ENCODE measurements at regions not wholly inside any gene's neighbourhood (a gene's known extent, or its start where the extent isn't known, plus 50 kb on each side); places are given as distances from the start of the nearest gene placed in this dataset.

DNA sequence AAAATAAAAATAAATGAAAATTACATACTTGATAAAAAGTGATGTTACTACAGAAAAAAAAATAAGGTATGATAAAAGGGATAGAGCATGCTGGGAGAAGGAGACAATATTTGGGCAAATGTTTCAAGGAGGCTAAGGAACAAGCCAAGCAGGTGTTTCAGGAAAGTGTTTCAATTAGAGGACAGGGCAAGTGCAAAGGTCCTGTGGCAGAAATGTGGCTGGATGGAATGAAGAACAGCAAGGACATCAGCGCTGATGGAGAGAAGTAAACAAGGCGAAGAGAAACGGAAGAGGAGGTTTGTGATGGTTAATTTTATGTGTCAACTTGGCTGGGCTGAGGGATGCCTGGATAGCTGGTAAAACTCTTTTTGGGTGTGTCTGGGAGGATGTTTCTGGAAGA, 331.2 kb upstream of the C16orf82 start:
- no TSS peak for BruUV-seq (replicated peaks)
- H3K36me3 Mint-ChIP-seq (ENCODE audit: insufficient read depth, unreplicated experiment): no peaks in the 10 kb centered on the region

DNA sequence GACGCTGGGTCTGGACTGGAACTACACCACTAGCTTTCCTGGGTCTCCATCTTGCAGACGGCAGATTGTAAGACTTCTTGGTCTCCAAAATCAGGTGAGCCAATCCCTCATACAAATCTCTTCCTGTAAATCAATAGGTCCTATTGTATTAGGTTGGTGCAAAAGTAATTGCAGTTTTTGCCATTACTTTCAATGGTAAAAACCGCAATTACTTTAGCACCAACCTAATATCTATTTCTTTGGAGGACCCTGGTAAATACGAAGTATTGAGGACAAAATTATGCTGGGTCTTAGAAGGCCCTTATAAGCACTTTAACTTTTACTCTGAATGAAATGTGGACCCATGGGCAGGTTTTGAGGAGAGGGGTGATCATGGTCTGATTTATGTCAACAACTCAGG, 330.6 kb upstream of the C16orf82 start:
- no peaks in the 10 kb centered on the region for H3K4me1 Mint-ChIP-seq (ENCODE audit: low read depth, unreplicated experiment)
- CTCF ChIA-PET: no interaction called here
- H3K36me3 Mint-ChIP-seq (ENCODE audit: insufficient read depth, unreplicated experiment): no peaks in the 10 kb centered on the region
- H3K27ac Mint-ChIP-seq (ENCODE audit: unreplicated experiment): no peak overlapping the region
- H3K27me3 Mint-ChIP-seq (ENCODE audit: unreplicated experiment): no peaks in the 10 kb centered on the region
- BruUV-seq (replicated peaks): no TSS peak
- no peak overlapping the region for H3K4me3 Mint-ChIP-seq (ENCODE audit: low read depth, unreplicated experiment)
- DNase-seq: no peak
- TF ChIP-seq, protein P1, sequence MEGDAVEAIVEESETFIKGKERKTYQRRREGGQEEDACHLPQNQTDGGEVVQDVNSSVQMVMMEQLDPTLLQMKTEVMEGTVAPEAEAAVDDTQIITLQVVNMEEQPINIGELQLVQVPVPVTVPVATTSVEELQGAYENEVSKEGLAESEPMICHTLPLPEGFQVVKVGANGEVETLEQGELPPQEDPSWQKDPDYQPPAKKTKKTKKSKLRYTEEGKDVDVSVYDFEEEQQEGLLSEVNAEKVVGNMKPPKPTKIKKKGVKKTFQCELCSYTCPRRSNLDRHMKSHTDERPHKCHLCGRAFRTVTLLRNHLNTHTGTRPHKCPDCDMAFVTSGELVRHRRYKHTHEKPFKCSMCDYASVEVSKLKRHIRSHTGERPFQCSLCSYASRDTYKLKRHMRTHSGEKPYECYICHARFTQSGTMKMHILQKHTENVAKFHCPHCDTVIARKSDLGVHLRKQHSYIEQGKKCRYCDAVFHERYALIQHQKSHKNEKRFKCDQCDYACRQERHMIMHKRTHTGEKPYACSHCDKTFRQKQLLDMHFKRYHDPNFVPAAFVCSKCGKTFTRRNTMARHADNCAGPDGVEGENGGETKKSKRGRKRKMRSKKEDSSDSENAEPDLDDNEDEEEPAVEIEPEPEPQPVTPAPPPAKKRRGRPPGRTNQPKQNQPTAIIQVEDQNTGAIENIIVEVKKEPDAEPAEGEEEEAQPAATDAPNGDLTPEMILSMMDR (IDR thresholded peaks at IDR 0.05; ENCODE audit: unreplicated experiment): no peak
- H3K9me3 Mint-ChIP-seq (ENCODE audit: low read depth, unreplicated experiment): peaks cover 16% of the 10 kb centered on the region
- intact Hi-C loops (cut with micrococcal nuclease; ENCODE audit: unreplicated experiment): no loop called here

More for the DNA sequence above, 331.2 kb upstream of the C16orf82 start:
- intact Hi-C loops (cut with micrococcal nuclease; ENCODE audit: unreplicated experiment): no loop called here
- no peak overlapping the region for H3K4me3 Mint-ChIP-seq (ENCODE audit: low read depth, unreplicated experiment)
- no peak overlapping the region for H3K27ac Mint-ChIP-seq (ENCODE audit: unreplicated experiment)
- no peaks in the 10 kb centered on the region for H3K4me1 Mint-ChIP-seq (ENCODE audit: low read depth, unreplicated experiment)
- CTCF ChIA-PET: no interaction called here
- no peak for DNase-seq
- peaks cover 16% of the 10 kb centered on the region for H3K9me3 Mint-ChIP-seq (ENCODE audit: low read depth, unreplicated experiment)
- TF ChIP-seq, protein P1 (IDR thresholded peaks at IDR 0.05; ENCODE audit: unreplicated experiment): no peak
- no peaks in the 10 kb centered on the region for H3K27me3 Mint-ChIP-seq (ENCODE audit: unreplicated experiment)

DNA sequence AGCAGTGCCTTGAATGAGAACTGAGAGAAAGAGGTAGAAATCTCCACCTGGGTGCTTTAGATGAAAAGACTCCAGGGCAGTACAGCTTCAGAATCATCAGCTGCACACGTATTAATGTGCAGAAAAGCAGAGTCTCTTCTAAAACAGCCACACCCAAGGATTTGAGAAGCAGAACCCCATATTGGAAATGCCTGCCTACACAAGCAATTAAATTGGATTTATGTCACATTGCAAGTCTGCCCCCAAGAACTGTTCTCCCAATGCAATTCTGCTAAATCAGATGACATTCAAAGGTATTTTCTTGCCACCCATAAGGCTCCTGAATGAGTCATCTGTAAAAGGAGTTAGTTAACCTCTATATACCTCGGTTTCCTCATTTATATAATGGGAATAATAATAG, 326.0 kb upstream of the C16orf82 start:
- Mint-ChIP-seq H3K27ac (ENCODE audit: unreplicated experiment) (no peak overlapping the region), H3K9me3 (ENCODE audit: low read depth, unreplicated experiment) (peaks cover 17% of the 10 kb centered on the region), H3K4me1 (ENCODE audit: low read depth, unreplicated experiment) (no peaks in the 10 kb centered on the region), H3K4me3 (ENCODE audit: low read depth, unreplicated experiment) (no peak overlapping the region), H3K27me3 (ENCODE audit: unreplicated experiment) (no peaks in the 10 kb centered on the region), H3K36me3 (ENCODE audit: insufficient read depth, unreplicated experiment) (no peaks in the 10 kb centered on the region)
- intact Hi-C loops (cut with micrococcal nuclease; ENCODE audit: unreplicated experiment): no loop called here
- CTCF ChIA-PET: no interaction called here
- BruUV-seq (replicated peaks): no TSS peak
- no peak for DNase-seq
- TF ChIP-seq, protein P1 (IDR thresholded peaks at IDR 0.05; ENCODE audit: unreplicated experiment): no peak

DNA sequence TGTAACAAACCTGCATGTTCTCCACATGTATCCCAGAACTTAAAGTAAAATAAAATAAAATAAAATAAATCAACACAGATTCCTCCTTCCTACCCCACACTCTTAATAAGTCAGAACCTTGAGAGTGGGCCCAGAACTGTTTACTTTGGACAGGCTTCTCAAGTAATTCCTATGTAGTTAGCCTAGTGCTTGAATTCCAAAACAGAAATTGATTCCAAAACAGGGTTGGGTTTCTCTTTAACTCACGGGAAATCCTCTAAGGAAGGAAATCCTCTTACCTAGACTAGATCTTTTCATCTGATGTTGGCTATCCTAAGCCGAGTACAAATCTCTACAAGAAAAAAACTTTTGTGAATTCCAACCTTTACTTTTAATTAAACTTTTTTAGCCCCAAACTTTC, 324.7 kb upstream of the C16orf82 start:
- H3K27me3 Mint-ChIP-seq (ENCODE audit: unreplicated experiment): no peaks in the 10 kb centered on the region
- no TSS peak for BruUV-seq (replicated peaks)

More for the DNA sequence above, 324.7 kb upstream of the C16orf82 start:
- intact Hi-C loops (cut with micrococcal nuclease; ENCODE audit: unreplicated experiment): no loop called here
- Mint-ChIP-seq H3K4me3 (ENCODE audit: low read depth, unreplicated experiment) (no peak overlapping the region), H3K36me3 (ENCODE audit: insufficient read depth, unreplicated experiment) (no peaks in the 10 kb centered on the region), H3K9me3 (ENCODE audit: low read depth, unreplicated experiment) (peaks cover 13% of the 10 kb centered on the region), H3K27ac (ENCODE audit: unreplicated experiment) (no peak overlapping the region), H3K4me1 (ENCODE audit: low read depth, unreplicated experiment) (no peaks in the 10 kb centered on the region)
- CTCF ChIA-PET: no interaction called here
- DNase-seq: no peak
- TF ChIP-seq, protein P1 (IDR thresholded peaks at IDR 0.05; ENCODE audit: unreplicated experiment): no peak

All from Calu3 (cell line).